ENCODE measurements at regions not wholly inside any gene's neighbourhood (a gene's known extent, or its start where the extent isn't known, plus 50 kb on each side); places are given as distances from the start of the nearest gene placed in this dataset.

- Histone ChIP-seq H3K9ac (ENCODE audit: extremely low read depth, insufficient read length, low read length) (no peak overlapping the region), H3K56ac (ENCODE audit: insufficient read length, low read depth, low read length) (no peak overlapping the region), H2BK20ac (ENCODE audit: low read depth, low read length, poor library complexity, severe bottlenecking) (no peak overlapping the region), H2BK120ac (ENCODE audit: low read depth, low read length, poor library complexity, severe bottlenecking) (no peak overlapping the region), H2BK12ac (ENCODE audit: insufficient read length, low read depth, low read length) (no peak overlapping the region), H3K18ac (ENCODE audit: insufficient read length, low read depth, low read length) (no peak overlapping the region), H2AFZ (ENCODE audit: low read length) (no peak overlapping the region), H3T11ph (ENCODE audit: low read length) (no peak overlapping the region), H4K91ac (ENCODE audit: insufficient read length, low read depth, low read length) (no peak overlapping the region), H3K79me1 (ENCODE audit: insufficient read depth, low read depth, low read length, poor library complexity, severe bottlenecking) (no peaks in the 10 kb centered on the region), H4K5ac (ENCODE audit: insufficient read length, low read depth, low read length) (no peak overlapping the region), H2BK15ac (ENCODE audit: low read depth, low read length) (no peak overlapping the region), H3K27me3 (ENCODE audit: insufficient read depth, low read length) (no peaks in the 10 kb centered on the region), H2BK5ac (ENCODE audit: insufficient read length, low read length) (no peak overlapping the region), H3K4me1 (ENCODE audit: insufficient read depth, low read length) (no peaks in the 10 kb centered on the region), H3K23me2 (ENCODE audit: insufficient read length, low read depth, low read length, poor library complexity, severe bottlenecking) (no peaks in the 10 kb centered on the region), H4K8ac (replicated peaks; ENCODE audit: insufficient read length, low read depth, low read length) (no peak overlapping the region), H3K23ac (ENCODE audit: insufficient read length, low read depth, low read length) (no peak overlapping the region), H3K79me2 (ENCODE audit: insufficient read depth, low read length) (no peaks in the 10 kb centered on the region), H3K4ac (ENCODE audit: low read depth, low read length) (no peak overlapping the region), H3K9me3 (ENCODE audit: control insufficient read depth, low read depth, low read length) (no peaks in the 10 kb centered on the region), H3K27ac (ENCODE audit: insufficient read length, low read depth, low read length) (no peak overlapping the region), H4K20me1 (ENCODE audit: control insufficient read depth, insufficient read depth, insufficient read length) (no peaks in the 10 kb centered on the region), H2AK5ac (ENCODE audit: insufficient read length, low read length) (no peak overlapping the region), H3K14ac (ENCODE audit: insufficient read depth, low read length) (no peak overlapping the region), H3K4me2 (ENCODE audit: insufficient read depth, insufficient read length, low read length) (no peak overlapping the region)
- H3K4me3 Mint-ChIP-seq: no peak overlapping the region
- no peak overlapping the region for H3K27ac Mint-ChIP-seq
- H3K36me3 Mint-ChIP-seq (ENCODE audit: insufficient read depth in 1 of 3, low read depth in 3 of 3): no peaks in the 10 kb centered on the region
- DNase-seq: no peak
- H3K27me3 Mint-ChIP-seq (ENCODE audit: low read depth): no peaks in the 10 kb centered on the region
- no peak for TF ChIP-seq CTCF (conservative IDR thresholded peaks at IDR 0.05)
- no peaks in the 10 kb centered on the region for H3K4me1 Mint-ChIP-seq
- no CpG with 5 or more reads among the region's 5 CpGs for WGBS (ENCODE audit: extremely low coverage, insufficient read length, low lambda C conversion rate)
- no peaks in the 10 kb centered on the region for H3K9me3 Mint-ChIP-seq
Observed at GRCh38 chr5:39760385-39761198, 335.8 kb upstream of the DAB2 start.

Measured in H9 (cell line).